Neuronal stem cell (in vitro differentiated cells): ENCODE measurements at regions not wholly inside any gene's neighbourhood (a gene's known extent, or its start where the extent isn't known, plus 50 kb on each side); places are given as distances from the start of the nearest gene placed in this dataset.

Source experiments
- DNase-seq: peaks from one replicate; pipeline ENCODE4 v3.0.0-alpha.2; 2013; ENCODE audit warnings: low spot score
- H2AFZ ChIP-seq: one replicate; pipeline ENCODE4 v1.6.1; 2013; ENCODE audit warnings: mild to moderate bottlenecking, low read length, inconsistent platforms
- H2AK5ac ChIP-seq: 2 replicates; pipeline ENCODE4 v1.6.1; 2013; ENCODE audit warnings: low read depth, mild to moderate bottlenecking, inconsistent platforms, low read length, moderate library complexity, mixed read lengths
- H2BK120ac ChIP-seq: 2 replicates; pipeline ENCODE4 v1.6.1; 2013; ENCODE audit warnings: low read depth, mild to moderate bottlenecking, inconsistent platforms, low read length, moderate library complexity, mixed read lengths
- H2BK12ac ChIP-seq: one replicate; pipeline ENCODE4 v1.6.1; 2013; ENCODE audit warnings: low read length, inconsistent platforms
- H2BK15ac ChIP-seq: 2 replicates; pipeline ENCODE4 v1.6.1; 2013; ENCODE audit warnings: mild to moderate bottlenecking, low read length, inconsistent platforms, mixed read lengths
- H2BK5ac ChIP-seq: one replicate; pipeline ENCODE4 v1.6.1; 2013; ENCODE audit warnings: inconsistent platforms, mild to moderate bottlenecking, low read length, moderate library complexity
- H3K14ac ChIP-seq: one replicate; pipeline ENCODE4 v1.6.1; 2013; ENCODE audit warnings: low read length, inconsistent platforms
- H3K18ac ChIP-seq: 2 replicates; pipeline ENCODE4 v1.6.1; 2013; ENCODE audit warnings: low read length, inconsistent platforms
- H3K23ac ChIP-seq: 2 replicates; pipeline ENCODE4 v1.6.1; 2013; ENCODE audit warnings: low read depth, mild to moderate bottlenecking, mixed read lengths, low read length, inconsistent platforms; ENCODE audit not compliant: poor library complexity
- H3K27ac ChIP-seq: replicated peaks from 3 replicates; pipeline ENCODE4 v1.5.1; 2013; ENCODE audit warnings: low read length, inconsistent platforms
- H3K27me3 ChIP-seq, 3 experiments: 2 replicates each; pipeline ENCODE4 v1.6.1; 2013; ENCODE audit warnings: low read length in 3 of 3, mild to moderate bottlenecking in 2 of 3, inconsistent platforms in 1 of 3, low read depth in 1 of 3, mixed read lengths in 1 of 3, moderate library complexity in 1 of 3; ENCODE audit not compliant: control insufficient read depth in 3 of 3, insufficient read depth in 3 of 3
- H3K36me3 ChIP-seq, 2 donors: replicated peaks in 1 of 2; 2 replicates each; pipeline ENCODE4 v1.6.1; 2013; ENCODE audit warnings: low read length in 2 of 2; ENCODE audit not compliant: control insufficient read depth in 2 of 2, insufficient read depth in 2 of 2
- H3K4ac ChIP-seq: 2 replicates; pipeline ENCODE4 v1.6.1; 2013; ENCODE audit warnings: inconsistent platforms, mild to moderate bottlenecking, low read length, moderate library complexity
- H3K4me1 ChIP-seq, 2 donors: 1 replicate in 1 of 2; 2 replicates in 1 of 2; pipeline ENCODE4 v1.6.1; 2013; ENCODE audit warnings: low read length in 2 of 2, low read depth in 1 of 2; ENCODE audit not compliant: control insufficient read depth in 2 of 2, insufficient read depth in 1 of 2
- H3K4me2 ChIP-seq: one replicate; pipeline ENCODE4 v1.6.1; 2013; ENCODE audit warnings: mild to moderate bottlenecking, low read length, inconsistent platforms; ENCODE audit not compliant: insufficient read depth, poor library complexity, severe bottlenecking
- H3K4me3 ChIP-seq, 2 donors: 2 replicates each; pipeline ENCODE4 v1.5.1; 2013; ENCODE audit warnings: low read length in 2 of 2, mild to moderate bottlenecking in 2 of 2, inconsistent platforms in 1 of 2, moderate library complexity in 1 of 2
- H3K79me1 ChIP-seq: one replicate; pipeline ENCODE4 v1.6.1; 2013; ENCODE audit warnings: low read depth, mild to moderate bottlenecking, inconsistent platforms, low read length, moderate library complexity
- H3K9ac ChIP-seq: one replicate; pipeline ENCODE4 v1.6.1; 2013; ENCODE audit warnings: mild to moderate bottlenecking, low read depth, low read length, inconsistent platforms; ENCODE audit not compliant: poor library complexity
- H3K9me3 ChIP-seq, 2 donors: replicated peaks in 1 of 2; 2 replicates each; pipeline versions ENCODE3 to v1.6.1; 2013; ENCODE audit warnings: low read length in 2 of 2, mild to moderate bottlenecking in 2 of 2, inconsistent platforms in 1 of 2, low read depth in 1 of 2, mixed read lengths in 1 of 2, moderate library complexity in 1 of 2; ENCODE audit not compliant: control insufficient read depth in 2 of 2, insufficient read depth in 1 of 2
- H4K8ac ChIP-seq: one replicate; pipeline ENCODE4 v1.6.1; 2013; ENCODE audit warnings: low read depth, mild to moderate bottlenecking, inconsistent platforms, low read length, moderate library complexity
- H4K91ac ChIP-seq: one replicate; pipeline ENCODE4 v1.6.1; 2013; ENCODE audit warnings: low read length, low read depth, mild to moderate bottlenecking, inconsistent platforms; ENCODE audit not compliant: poor library complexity
- WGBS, 2 donors: extraction: QIAGEN DNeasy Blood & Tissue Kit; methylation state at CpG; one replicate each; pipeline ENCODE4 v1.1.7; 2013; ENCODE audit warnings: missing lambda C conversion rate in 2 of 2, mixed read lengths in 1 of 2; ENCODE audit not compliant: insufficient read length in 2 of 2, insufficient replicate concordance in 1 of 2; ENCODE audit errors: extremely low coverage in 2 of 2; 5-methylcytosine and 5-hydroxymethylcytosine counted together

- Histone ChIP-seq H4K8ac (no peak overlapping the region), H2BK120ac (no peak overlapping the region), H3K27ac (no peak overlapping the region), H3K23ac (no peak overlapping the region), H3K4me2 (no peak overlapping the region), H3K9me3 (no peaks in the 10 kb centered on the region), H2BK12ac (no peak overlapping the region), H3K79me1 (no peaks in the 10 kb centered on the region), H3K9ac (no peak overlapping the region), H2AFZ (no peak overlapping the region), H3K4ac (no peak overlapping the region), H3K36me3 (no peaks in the 10 kb centered on the region), H3K14ac (no peak overlapping the region), H3K27me3 (no peaks in the 10 kb centered on the region), H2BK15ac (no peak overlapping the region), H3K4me1 (peaks cover 2 to 20% of the 10 kb centered on the region in 2 donors), H2AK5ac (no peak overlapping the region), H3K4me3 (no peak overlapping the region), H2BK5ac (no peak overlapping the region), H4K91ac (no peak overlapping the region), H3K18ac (no peak overlapping the region)
- DNase-seq: no peak
- no CpG with 5 or more reads among the region's 5 CpGs for WGBS, 2 donors
These were observed 278.9 kb upstream of the CRY1 start for GRCh38 chr12:107372229-107372658.

- Histone ChIP-seq H3K36me3 (no peaks in the 10 kb centered on the region), H2AK5ac (no peak overlapping the region), H3K4me2 (no peak overlapping the region), H2BK15ac (no peak overlapping the region), H3K9ac (no peak overlapping the region), H3K14ac (no peak overlapping the region), H4K8ac (no peak overlapping the region), H2BK120ac (no peak overlapping the region), H4K91ac (no peak overlapping the region), H3K79me1 (no peaks in the 10 kb centered on the region), H3K9me3 (no peaks in the 10 kb centered on the region), H2AFZ (no peak overlapping the region), H2BK5ac (no peak overlapping the region), H3K4me3 (no peak overlapping the region), H3K4me1 (peaks cover 2 to 20% of the 10 kb centered on the region in 2 donors), H3K4ac (no peak overlapping the region), H3K27me3 (no peaks in the 10 kb centered on the region), H3K23ac (no peak overlapping the region), H3K18ac (no peak overlapping the region), H2BK12ac (no peak overlapping the region), H3K27ac (no peak overlapping the region)
- no CpG with 5 or more reads among the region's 3 CpGs for WGBS, 2 donors
- no peak for DNase-seq
These were observed 280.0 kb upstream of the CRY1 start for GRCh38 chr12:107373238-107373809.

DNA sequence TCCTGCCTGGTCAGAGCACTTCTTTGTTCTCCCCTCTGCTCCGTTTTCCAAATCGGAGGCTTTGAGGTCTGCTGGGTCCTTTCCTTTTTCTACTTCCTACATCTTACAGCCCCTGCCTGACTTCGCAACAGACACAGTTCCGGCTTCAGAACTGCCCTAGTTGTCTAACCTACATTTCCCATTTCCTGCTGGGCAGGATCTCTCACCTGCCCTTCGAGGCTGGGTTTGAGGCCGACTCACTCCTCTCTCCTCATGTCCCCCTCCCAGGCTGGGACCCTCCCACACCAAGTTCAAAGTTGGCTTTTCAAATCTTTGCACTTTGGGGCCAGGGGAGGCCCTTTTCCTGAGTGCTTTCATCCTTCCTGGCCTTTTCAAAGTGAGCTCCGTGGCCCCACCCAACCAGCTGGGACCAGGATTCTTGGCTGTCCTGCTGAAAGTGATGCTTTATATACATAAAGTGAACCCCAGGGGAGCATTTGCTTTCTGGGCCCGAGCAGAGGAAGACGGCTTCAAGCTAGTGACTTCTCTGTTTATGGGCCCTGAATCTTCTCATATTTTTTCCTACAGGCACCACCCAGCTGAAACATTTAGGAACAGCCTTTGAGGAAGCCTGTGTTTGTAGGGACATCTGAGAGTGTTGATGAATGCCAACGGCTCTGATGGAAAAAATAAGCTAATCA is 281.0 kb upstream of the CRY1 start:
- no CpG with 5 or more reads among the region's 10 CpGs for WGBS, 2 donors

DNA sequence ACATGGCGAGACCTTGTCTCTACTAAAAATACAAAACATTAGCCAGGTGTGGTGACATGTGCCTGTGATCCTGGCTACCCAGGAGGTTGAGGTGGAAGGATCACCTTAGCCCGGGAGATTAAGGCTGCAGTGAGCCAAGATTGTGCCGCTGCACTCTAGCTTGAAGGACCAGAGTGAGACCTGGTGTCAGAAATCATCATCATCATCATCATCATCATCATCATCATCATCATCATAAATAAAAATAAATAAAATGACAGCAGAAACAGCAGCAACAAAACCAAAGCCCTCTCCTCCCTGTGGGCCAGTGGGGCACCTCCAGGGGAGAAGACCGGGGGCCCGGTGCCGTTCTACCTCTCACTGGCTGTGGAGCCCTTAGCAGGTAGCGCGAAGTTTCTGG is 281.9 kb upstream of the CRY1 start:
- WGBS, 2 donors: no CpG with 5 or more reads among the region's 8 CpGs
- Histone ChIP-seq H4K8ac (no peak overlapping the region), H3K79me1 (no peaks in the 10 kb centered on the region), H3K23ac (no peak overlapping the region), H3K14ac (no peak overlapping the region), H3K18ac (no peak overlapping the region), H2BK15ac (no peak overlapping the region), H3K4ac (no peak overlapping the region), H3K27me3 (no peaks in the 10 kb centered on the region), H3K9me3 (peaks cover 0 to 4% of the 10 kb centered on the region in 2 donors), H2AFZ (no peak overlapping the region), H3K4me1 (peaks cover 2 to 24% of the 10 kb centered on the region in 2 donors), H3K4me3 (no peak overlapping the region), H3K4me2 (no peak overlapping the region), H2BK5ac (no peak overlapping the region), H2BK12ac (no peak overlapping the region), H3K9ac (no peak overlapping the region), H2BK120ac (no peak overlapping the region), H2AK5ac (peak overlapping the region; percentile 18), H3K36me3 (no peaks in the 10 kb centered on the region), H3K27ac (no peak overlapping the region), H4K91ac (no peak overlapping the region)
- DNase-seq: no peak

More for the DNA sequence above, 281.0 kb upstream of the CRY1 start:
- no peak for DNase-seq
- H3K27me3 ChIP-seq: no peaks in the 10 kb centered on the region
- H2BK12ac ChIP-seq: no peak overlapping the region
- no peaks in the 10 kb centered on the region for H3K36me3 ChIP-seq
- H2AFZ ChIP-seq: peak overlapping the region; percentile 54
- no peak overlapping the region for H3K9ac ChIP-seq
- H4K91ac ChIP-seq: no peak overlapping the region
- H3K79me1 ChIP-seq: no peaks in the 10 kb centered on the region
- H2BK15ac ChIP-seq: no peak overlapping the region
- H2BK120ac ChIP-seq: no peak overlapping the region
- peaks cover 2 to 20% of the 10 kb centered on the region in 2 donors for H3K4me1 ChIP-seq
- H3K4ac ChIP-seq: no peak overlapping the region
- no peak overlapping the region for H3K14ac ChIP-seq
- H3K4me2 ChIP-seq: no peak overlapping the region
- H3K4me3 ChIP-seq: no peak overlapping the region
- peaks cover 0 to 4% of the 10 kb centered on the region in 2 donors for H3K9me3 ChIP-seq
- H4K8ac ChIP-seq: no peak overlapping the region
- H2BK5ac ChIP-seq: no peak overlapping the region
- no peak overlapping the region for H3K27ac ChIP-seq
- H3K18ac ChIP-seq: no peak overlapping the region
- H2AK5ac ChIP-seq: peak overlapping the region; percentile 53
- no peak overlapping the region for H3K23ac ChIP-seq
